PFSK-1 (cell line): ENCODE measurements at regions not wholly inside any gene's neighbourhood (a gene's known extent, or its start where the extent isn't known, plus 50 kb on each side); places are given as distances from the start of the nearest gene placed in this dataset.

Experiments used
- SIN3A ChIP-seq: IDR thresholded peaks from 2 replicates; pipeline ENCODE4 v1.6.1; 2012; ENCODE audit warnings: mild to moderate bottlenecking, low read length, moderate library complexity, borderline replicate concordance; ENCODE audit not compliant: insufficient read depth
- TAF1 ChIP-seq: IDR thresholded peaks from 2 replicates; pipeline ENCODE4 v1.6.1; 2012; ENCODE audit warnings: low read length, control low read depth, borderline replicate concordance; ENCODE audit not compliant: insufficient read depth

DNA sequence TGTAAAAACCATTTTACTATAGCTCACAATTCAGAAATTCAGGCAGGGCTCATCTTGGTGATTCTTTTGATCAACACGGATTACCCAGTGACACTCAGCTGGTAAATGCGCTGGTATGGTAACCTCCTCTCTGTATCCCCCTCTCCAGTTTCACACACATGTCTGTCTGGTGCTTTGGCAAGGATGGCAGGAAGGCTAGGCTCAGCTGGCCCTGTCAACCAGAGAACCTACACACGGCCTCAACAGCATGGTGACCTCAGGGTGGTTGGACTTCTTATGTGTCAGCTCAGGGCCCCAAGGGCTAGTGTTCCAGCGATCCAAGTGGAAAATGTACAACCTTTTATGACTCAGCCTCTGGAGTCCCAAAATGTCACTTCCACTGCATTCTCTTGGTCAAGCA lies 55.7 kb upstream of the EOLA2 start:
- TF ChIP-seq TAF1 (no peak), SIN3A (no peak)
